ENCODE measurements at regions not wholly inside any gene's neighbourhood (a gene's known extent, or its start where the extent isn't known, plus 50 kb on each side); places are given as distances from the start of the nearest gene placed in this dataset.

DNA sequence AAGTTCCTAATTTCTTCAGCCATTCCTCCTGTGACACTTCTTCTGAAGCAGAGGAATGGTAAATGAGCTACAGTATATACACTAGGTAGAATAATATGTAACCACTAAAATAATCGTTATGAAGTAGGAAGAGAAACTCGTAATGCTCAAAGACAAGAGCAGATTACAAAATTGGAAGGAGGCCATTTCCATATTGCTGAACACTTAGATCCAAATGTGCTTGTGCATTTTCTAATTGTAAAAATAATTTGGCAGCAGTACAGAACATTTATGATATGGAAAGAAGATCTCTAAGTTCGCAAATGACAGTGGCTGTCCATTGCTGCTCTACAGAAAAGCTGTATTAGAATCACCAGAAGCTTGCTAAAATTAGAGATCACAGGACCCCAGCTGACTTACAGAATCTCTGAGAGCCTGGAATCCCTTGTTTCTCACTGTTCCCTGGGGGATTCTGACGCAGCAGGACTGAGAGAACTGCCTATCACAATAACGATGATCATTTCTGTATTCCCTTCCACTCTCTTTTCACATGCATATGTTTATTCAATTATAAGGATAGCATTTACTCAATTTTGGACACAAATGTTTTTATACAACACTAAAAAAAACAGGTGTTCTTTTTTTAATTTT lies 242.1 kb downstream of the OMA1 start:
- Histone ChIP-seq H3F3A (ENCODE audit: insufficient read depth, low read depth) (no peaks in the 10 kb centered on the region), H3K79me2 (ENCODE audit: low read depth) (no peaks in the 10 kb centered on the region), H3K27ac (no peak overlapping the region), H4K20me1 (ENCODE audit: insufficient read depth) (no peaks in the 10 kb centered on the region), H3K4me1 (replicated peaks; ENCODE audit: insufficient read depth) (no peaks in the 10 kb centered on the region), H3K4me3 (no peak overlapping the region), H2AFZ (no peak overlapping the region), H3K9me2 (ENCODE audit: insufficient read depth) (no peaks in the 10 kb centered on the region), H3K27me3 (ENCODE audit: insufficient read depth, low read depth) (no peaks in the 10 kb centered on the region), H3K36me3 (ENCODE audit: low read depth) (no peaks in the 10 kb centered on the region), H3K9me3 (ENCODE audit: insufficient read depth, low read depth) (no peaks in the 10 kb centered on the region), H3K4me2 (no peak overlapping the region)
- ChIA-PET POLR2A (ENCODE audit: unreplicated experiment) (no interaction called here), CTCF (no interaction called here)
- no TSS peak for BruUV-seq (replicated peaks)
- intact Hi-C loops (cut with micrococcal nuclease; ENCODE audit: unreplicated experiment), result no loop called here
- DNase-seq, result no peak
- TF ChIP-seq CTCF (conservative IDR thresholded peaks at IDR 0.05), result no peak
- TF ChIP-seq EZH2 (IDR thresholded peaks at IDR 0.05; ENCODE audit: low read depth), result no peak

- POLR2A ChIA-PET (ENCODE audit: unreplicated experiment), result no interaction called here
- CTCF ChIA-PET, result no interaction called here
- BruUV-seq (replicated peaks), result no TSS peak
These were observed 242.7 kb downstream of the OMA1 start for GRCh38 chr1:58303841-58304240.

GRCh38 chr1:58293388-58293787 lies 253.1 kb downstream of the OMA1 start:
- no peaks in the 10 kb centered on the region; the same call in 1 of the 2 replicates for H3K9me2 ChIP-seq (ENCODE audit: insufficient read depth)
- no peak for TF ChIP-seq EZH2 (IDR thresholded peaks at IDR 0.05; ENCODE audit: low read depth)
- TF ChIP-seq CTCF (conservative IDR thresholded peaks at IDR 0.05), result no peak
- CTCF ChIA-PET, result no interaction called here

More at GRCh38 chr1:58303841-58304240, 242.7 kb downstream of the OMA1 start:
- Histone ChIP-seq H3K4me2 (no peak overlapping the region), H3K27ac (no peak overlapping the region), H3K4me3 (no peak overlapping the region), H3K4me1 (replicated peaks; ENCODE audit: insufficient read depth) (no peaks in the 10 kb centered on the region), H3K9me2 (ENCODE audit: insufficient read depth) (no peaks in the 10 kb centered on the region), H3K27me3 (ENCODE audit: insufficient read depth, low read depth) (no peaks in the 10 kb centered on the region), H3K79me2 (ENCODE audit: low read depth) (no peaks in the 10 kb centered on the region), H4K20me1 (ENCODE audit: insufficient read depth) (no peaks in the 10 kb centered on the region), H2AFZ (no peak overlapping the region), H3F3A (ENCODE audit: insufficient read depth, low read depth) (no peaks in the 10 kb centered on the region), H3K9me3 (ENCODE audit: insufficient read depth, low read depth) (no peaks in the 10 kb centered on the region), H3K36me3 (ENCODE audit: low read depth) (no peaks in the 10 kb centered on the region)
- DNase-seq, result no peak
- TF ChIP-seq EZH2 (IDR thresholded peaks at IDR 0.05; ENCODE audit: low read depth), result no peak
- TF ChIP-seq CTCF (conservative IDR thresholded peaks at IDR 0.05), result no peak
- intact Hi-C loops (cut with micrococcal nuclease; ENCODE audit: unreplicated experiment), result no loop called here

More at GRCh38 chr1:58293388-58293787, 253.1 kb downstream of the OMA1 start:
- H3K4me2 ChIP-seq, result no peak overlapping the region
- H4K20me1 ChIP-seq (ENCODE audit: insufficient read depth), result no peaks in the 10 kb centered on the region
- H2AFZ ChIP-seq, result no peak overlapping the region
- no peaks in the 10 kb centered on the region for H3F3A ChIP-seq (ENCODE audit: insufficient read depth, low read depth)
- intact Hi-C loops (cut with micrococcal nuclease; ENCODE audit: unreplicated experiment), result no loop called here
- DNase-seq, result no peak
- no peak overlapping the region for H3K4me3 ChIP-seq
- H3K79me2 ChIP-seq (ENCODE audit: low read depth), result no peaks in the 10 kb centered on the region
- no TSS peak for BruUV-seq (replicated peaks)
- H3K27me3 ChIP-seq (ENCODE audit: insufficient read depth, low read depth), result no peaks in the 10 kb centered on the region
- no peaks in the 10 kb centered on the region for H3K36me3 ChIP-seq (ENCODE audit: low read depth)
- H3K9me3 ChIP-seq (ENCODE audit: insufficient read depth, low read depth), result no peaks in the 10 kb centered on the region
- POLR2A ChIA-PET (ENCODE audit: unreplicated experiment), result no interaction called here
- no peaks in the 10 kb centered on the region for H3K4me1 ChIP-seq (replicated peaks; ENCODE audit: insufficient read depth)
- H3K27ac ChIP-seq, result no peak overlapping the region

All from PC-9 (cell line).